OCI-LY3 (cell line): ENCODE measurements at regions not wholly inside any gene's neighbourhood (a gene's known extent, or its start where the extent isn't known, plus 50 kb on each side); places are given as distances from the start of the nearest gene placed in this dataset.

Source experiments
- H2AFZ ChIP-seq: fragments of 200-600, 300-600 bp; shearing (Covaris generic); 2 replicates; pipeline ENCODE4 v1.6.0; 2014; ENCODE audit warnings: antibody characterized with exemption, low read depth, low read length
- H3K27ac ChIP-seq: fragments of 200-600, 300-600 bp; sonication (generic); 2 replicates; pipeline ENCODE4 v1.5.1; 2014; ENCODE audit warnings: mild to moderate bottlenecking, low read length, moderate library complexity, mixed read lengths
- H3K27me3 ChIP-seq: fragments of 200-600, 300-600 bp; sonication (generic); 2 replicates; pipeline ENCODE4 v1.6.1; 2014; ENCODE audit warnings: low read depth, low read length, mixed read lengths
- H3K36me3 ChIP-seq: fragments of 200-600, 300-600 bp; sonication (generic); replicated peaks from 2 replicates; pipeline ENCODE3; 2014; ENCODE audit warnings: low read depth, low read length, mixed read lengths
- H3K4me1 ChIP-seq: fragments of 300-600, 200-600 bp; sonication (generic); 2 replicates; pipeline ENCODE4 v1.6.1; 2014; ENCODE audit warnings: low read length, mixed read lengths
- H3K4me2 ChIP-seq: fragments of 200-600, 300-600 bp; sonication (generic); 2 replicates; pipeline ENCODE4 v1.6.1; 2014; ENCODE audit warnings: low read length, mixed read lengths
- H3K4me3 ChIP-seq: fragments of 300-600, 200-600 bp; sonication (generic); 2 replicates; pipeline ENCODE4 v1.5.1; 2014; ENCODE audit warnings: antibody characterized with exemption, mild to moderate bottlenecking, low read length, moderate library complexity
- H3K79me2 ChIP-seq: fragments of 300-600, 200-600 bp; shearing (Covaris generic); 2 replicates; pipeline ENCODE4 v1.6.1; 2014; ENCODE audit warnings: mild to moderate bottlenecking, low read length, mixed read lengths
- H3K9ac ChIP-seq: fragments of 300-600, 200-600 bp; shearing (Covaris generic); 2 replicates; pipeline ENCODE4 v1.6.0; 2014; ENCODE audit warnings: mild to moderate bottlenecking, low read length, moderate library complexity
- H3K9me3 ChIP-seq: fragments of 200-600, 300-600 bp; shearing (Covaris generic); 2 replicates; pipeline ENCODE4 v1.6.1; 2014; ENCODE audit warnings: low read length, mixed read lengths; ENCODE audit not compliant: insufficient read depth
- H4K20me1 ChIP-seq: fragments of 200-600, 300-600 bp; sonication (generic); 2 replicates; pipeline ENCODE4 v1.6.1; 2016; ENCODE audit warnings: low read length, mixed read lengths; ENCODE audit not compliant: insufficient read depth
- CTCF ChIP-seq: fragments of 200-600, 300-600 bp; sonication (generic); IDR thresholded peaks from 2 replicates; pipeline ENCODE4 v1.5.1; 2014; ENCODE audit warnings: antibody characterized with exemption, low read length, low read depth
- EZH2phosphoT487 ChIP-seq: fragments of 200-600 bp; shearing (Covaris generic); IDR thresholded peaks from 2 replicates; pipeline ENCODE4 v1.6.1; 2018; ENCODE audit warnings: antibody characterized with exemption, mixed run types, low read depth

- Histone ChIP-seq H3K9me3 (no peaks in the 10 kb centered on the region), H3K36me3 (no peaks in the 10 kb centered on the region), H3K79me2 (no peaks in the 10 kb centered on the region), H2AFZ (no peak overlapping the region), H3K27me3 (no peaks in the 10 kb centered on the region), H4K20me1 (no peaks in the 10 kb centered on the region), H3K4me3 (no peak overlapping the region), H3K27ac (no peak overlapping the region), H3K4me2 (no peak overlapping the region), H3K9ac (no peak overlapping the region), H3K4me1 (no peaks in the 10 kb centered on the region)
- TF ChIP-seq CTCF (no peak), EZH2phosphoT487 (no peak)
Measured at GRCh38 chr2:189369566-189369965, 71.7 kb upstream of the WDR75 start.

- Histone ChIP-seq H3K4me3 (no peak overlapping the region), H3K4me2 (no peak overlapping the region)
Measured at GRCh38 chr2:189370719-189371118, 70.6 kb upstream of the WDR75 start.

GRCh38 chr2:189372688-189373257 lies 68.5 kb upstream of the WDR75 start:
- TF ChIP-seq CTCF = no peak
- TF ChIP-seq EZH2phosphoT487 = no peak
- no peak overlapping the region for H3K9ac ChIP-seq

More at GRCh38 chr2:189370719-189371118, 70.6 kb upstream of the WDR75 start:
- no peak overlapping the region for H3K9ac ChIP-seq
- H3K36me3 ChIP-seq = no peaks in the 10 kb centered on the region
- H2AFZ ChIP-seq = no peak overlapping the region
- H3K27me3 ChIP-seq = no peaks in the 10 kb centered on the region
- H4K20me1 ChIP-seq = no peaks in the 10 kb centered on the region
- no peaks in the 10 kb centered on the region for H3K9me3 ChIP-seq
- no peaks in the 10 kb centered on the region for H3K79me2 ChIP-seq
- TF ChIP-seq EZH2phosphoT487 (no peak), CTCF (no peak)
- no peak overlapping the region for H3K27ac ChIP-seq
- H3K4me1 ChIP-seq = no peaks in the 10 kb centered on the region

GRCh38 chr2:189374481-189374880 lies 66.8 kb upstream of the WDR75 start:
- no peak for TF ChIP-seq EZH2phosphoT487
- TF ChIP-seq CTCF = no peak
- Histone ChIP-seq H4K20me1 (no peaks in the 10 kb centered on the region), H3K36me3 (no peaks in the 10 kb centered on the region), H3K4me2 (no peak overlapping the region), H2AFZ (no peak overlapping the region), H3K9ac (no peak overlapping the region), H3K79me2 (no peaks in the 10 kb centered on the region), H3K27ac (no peak overlapping the region), H3K27me3 (no peaks in the 10 kb centered on the region), H3K4me1 (no peaks in the 10 kb centered on the region), H3K9me3 (no peaks in the 10 kb centered on the region), H3K4me3 (no peak overlapping the region)

More at GRCh38 chr2:189372688-189373257, 68.5 kb upstream of the WDR75 start:
- Histone ChIP-seq H3K4me1 (no peaks in the 10 kb centered on the region), H3K4me3 (no peak overlapping the region), H4K20me1 (no peaks in the 10 kb centered on the region), H3K36me3 (no peaks in the 10 kb centered on the region), H3K4me2 (no peak overlapping the region), H3K9me3 (no peaks in the 10 kb centered on the region), H3K79me2 (no peaks in the 10 kb centered on the region), H3K27ac (no peak overlapping the region), H2AFZ (no peak overlapping the region), H3K27me3 (no peaks in the 10 kb centered on the region)
